ENCODE measurements at regions not wholly inside any gene's neighbourhood (a gene's known extent, or its start where the extent isn't known, plus 50 kb on each side); places are given as distances from the start of the nearest gene placed in this dataset.
"Not testable (repeated sequence)": the region's sequence is repeated elsewhere in the genome, so short reads cannot be mapped to it uniquely, and the experiment has no call there.

GRCh38 chr9:42239445-42240260, 56.2 kb downstream of the SPATA31A6 start:
- FAIRE-seq; DNase-seq (ENCODE audit: insufficient read length, low spot score): not testable (repeated sequence)

- not testable (repeated sequence) for DNase-seq (ENCODE audit: insufficient read length, low spot score); FAIRE-seq
These were observed 56.8 kb downstream of the SPATA31A6 start for GRCh38 chr9:42240261-42240579.

- DNase-seq (ENCODE audit: insufficient read length, low spot score); FAIRE-seq: not testable (repeated sequence)
These were observed 59.8 kb downstream of the SPATA31A6 start for GRCh38 chr9:42243211-42243610.

- DNase-seq (ENCODE audit: insufficient read length, low spot score); FAIRE-seq: not testable (repeated sequence)
These were observed 60.4 kb downstream of the SPATA31A6 start for GRCh38 chr9:42243822-42244221.

- FAIRE-seq; DNase-seq (ENCODE audit: insufficient read length, low spot score): not testable (repeated sequence)
These were observed 85.3 kb downstream of the SPATA31A6 start for GRCh38 chr9:42268729-42269128.

GRCh38 chr9:42269171-42269570, 85.7 kb downstream of the SPATA31A6 start:
- not testable (repeated sequence) for FAIRE-seq

GRCh38 chr9:42273191-42273590, 89.7 kb downstream of the SPATA31A6 start:
- DNase-seq (ENCODE audit: insufficient read length, low spot score); FAIRE-seq: not testable (repeated sequence)

More at GRCh38 chr9:42269171-42269570, 85.7 kb downstream of the SPATA31A6 start:
- DNase-seq (ENCODE audit: insufficient read length, low spot score) = not testable (repeated sequence)

- FAIRE-seq = no peak
- DNase-seq (ENCODE audit: insufficient read length, low spot score) = no peak
These were observed 91.7 kb downstream of the SPATA31A6 start for GRCh38 chr9:42275141-42275540.

- not testable (repeated sequence) for FAIRE-seq; DNase-seq (ENCODE audit: insufficient read length, low spot score)
These were observed 99.2 kb downstream of the SPATA31A6 start for GRCh38 chr9:42282531-42283178.

GRCh38 chr9:42283179-42283543, 99.7 kb downstream of the SPATA31A6 start:
- FAIRE-seq; DNase-seq (ENCODE audit: insufficient read length, low spot score): not testable (repeated sequence)

- not testable (repeated sequence) for FAIRE-seq; DNase-seq (ENCODE audit: insufficient read length, low spot score)
These were observed 102.8 kb downstream of the SPATA31A6 start for GRCh38 chr9:42286145-42286845.

GRCh38 chr9:42288002-42288864, 104.8 kb downstream of the SPATA31A6 start:
- DNase-seq (ENCODE audit: insufficient read length, low spot score); FAIRE-seq: not testable (repeated sequence)

- FAIRE-seq; DNase-seq (ENCODE audit: insufficient read length, low spot score): not testable (repeated sequence)
These were observed 105.4 kb downstream of the SPATA31A6 start for GRCh38 chr9:42288865-42289229.

- not testable (repeated sequence) for DNase-seq (ENCODE audit: insufficient read length, low spot score); FAIRE-seq
These were observed 116.7 kb downstream of the SPATA31A6 start for GRCh38 chr9:42300124-42300523.

GRCh38 chr9:42306625-42307024, 123.2 kb downstream of the SPATA31A6 start:
- FAIRE-seq; DNase-seq (ENCODE audit: insufficient read length, low spot score): not testable (repeated sequence)

- DNase-seq (ENCODE audit: insufficient read length, low spot score); FAIRE-seq: not testable (repeated sequence)
These were observed 124.0 kb downstream of the SPATA31A6 start for GRCh38 chr9:42307449-42307848.

GRCh38 chr9:42310972-42311371, 127.5 kb downstream of the SPATA31A6 start:
- DNase-seq (ENCODE audit: insufficient read length, low spot score); FAIRE-seq: not testable (repeated sequence)

GRCh38 chr9:42316026-42316425, 132.6 kb downstream of the SPATA31A6 start:
- FAIRE-seq; DNase-seq (ENCODE audit: insufficient read length, low spot score): not testable (repeated sequence)

- DNase-seq (ENCODE audit: insufficient read length, low spot score); FAIRE-seq: not testable (repeated sequence)
These were observed 134.2 kb downstream of the SPATA31A6 start for GRCh38 chr9:42317677-42318076.

All from GM19239 (cell line).